Natural killer cell treated with Interleukin-12 subunit alpha and Interleukin-12 subunit beta and Interleukin-15 and Interleukin-18, amount 100 ng/mL, for 72 hours (primary cell): ENCODE measurements at regions not wholly inside any gene's neighbourhood (a gene's known extent, or its start where the extent isn't known, plus 50 kb on each side); places are given as distances from the start of the nearest gene placed in this dataset.
"Not testable (repeated sequence)": the region's sequence is repeated elsewhere in the genome, so short reads cannot be mapped to it uniquely, and the experiment has no call there.

Experiments
- ATAC-seq, 2 donors: fragments of 150-1000 bp; cut with Tn5 transposase in 1 of 2; sonication (Bioruptor Pico), chemical (Tn5 transposase) in 1 of 2; 2 replicates each; pipeline ENCODE4 v1.10.0; 2021
- DNase-seq: peaks from one replicate; pipeline ENCODE4 v3.0.0; 2022; ENCODE audit warnings: low spot score
- H3K27ac Mint-ChIP-seq, 2 donors: 1 replicate in 1 of 2; 2 replicates in 1 of 2; pipeline ENCODE4 v1.8.0; 2022; ENCODE audit warnings: mixed read lengths in 2 of 2, mild to moderate bottlenecking in 1 of 2, moderate library complexity in 1 of 2
- H3K27me3 Mint-ChIP-seq, 2 donors: 1 replicate in 1 of 2; 2 replicates in 1 of 2; pipeline ENCODE4 v1.8.0; 2022; ENCODE audit warnings: mixed read lengths in 2 of 2
- H3K36me3 Mint-ChIP-seq: one replicate; pipeline ENCODE4 v1.8.0; 2022; ENCODE audit warnings: mixed read lengths
- H3K4me1 Mint-ChIP-seq, 2 donors: 1 replicate in 1 of 2; 2 replicates in 1 of 2; pipeline ENCODE4 v1.8.0; 2022; ENCODE audit warnings: low read depth in 2 of 2, mixed read lengths in 2 of 2, mild to moderate bottlenecking in 1 of 2
- H3K4me3 Mint-ChIP-seq: one replicate; pipeline ENCODE4 v1.8.0; 2022; ENCODE audit warnings: mixed read lengths
- H3K9me3 Mint-ChIP-seq: 2 replicates; pipeline ENCODE4 v1.8.0; 2022; ENCODE audit warnings: mixed read lengths

DNA sequence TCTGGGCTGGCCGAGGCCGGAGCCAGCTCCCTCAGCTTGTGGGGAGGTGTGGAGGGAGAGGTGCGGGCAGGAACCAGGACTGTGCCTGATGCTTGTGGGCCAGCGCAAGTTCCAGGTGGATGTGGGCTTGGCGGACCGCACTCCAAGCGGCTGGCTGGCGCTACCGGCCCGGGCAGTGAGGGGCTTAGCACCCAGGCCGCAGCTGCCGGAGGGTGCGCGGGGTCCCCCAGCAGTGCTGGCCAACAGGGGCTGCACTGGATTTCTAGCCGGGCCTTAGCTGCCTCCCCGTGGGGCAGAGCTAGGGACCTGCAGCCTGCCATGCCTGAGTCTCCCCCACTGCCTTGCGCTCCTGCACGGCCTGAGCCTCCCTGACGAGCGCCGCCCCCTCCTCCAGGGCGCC, 242.8 kb downstream of the CCSER2 start:
- DNase-seq (no peak), ATAC-seq (no peak)
- Mint-ChIP-seq H3K4me1 (no peaks in the 10 kb centered on the region), H3K27me3 (peaks cover 21 to 59% of the 10 kb centered on the region in 2 donors), H3K27ac (no peak overlapping the region), H3K4me3 (no peak overlapping the region), H3K36me3 (no peaks in the 10 kb centered on the region), H3K9me3 (no peaks in the 10 kb centered on the region)

DNA sequence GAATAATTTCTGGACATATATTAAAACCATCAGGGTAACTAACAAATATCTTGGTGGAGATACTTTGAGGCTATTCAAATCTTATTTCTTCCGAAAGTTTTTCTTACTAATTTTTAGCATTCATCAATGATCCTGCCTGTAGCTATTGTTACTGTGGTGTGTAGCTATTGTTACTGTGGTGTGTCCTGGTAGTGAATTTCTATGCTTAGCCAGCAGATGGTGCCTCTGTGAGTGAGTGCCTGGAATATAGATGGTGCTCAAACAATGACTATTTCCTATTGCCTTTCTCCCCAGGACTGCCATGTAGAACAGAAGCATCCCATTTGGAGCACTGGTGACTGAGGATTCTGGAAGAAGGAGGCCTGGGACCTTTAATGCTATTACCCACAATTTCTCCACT, 245.7 kb downstream of the CCSER2 start:
- ATAC-seq (no peak), DNase-seq (no peak)
- Mint-ChIP-seq H3K4me1 (no peaks in the 10 kb centered on the region), H3K4me3 (no peak overlapping the region), H3K9me3 (no peaks in the 10 kb centered on the region), H3K27ac (no peak overlapping the region), H3K27me3 (peaks cover 11 to 43% of the 10 kb centered on the region in 2 donors), H3K36me3 (no peaks in the 10 kb centered on the region)

DNA sequence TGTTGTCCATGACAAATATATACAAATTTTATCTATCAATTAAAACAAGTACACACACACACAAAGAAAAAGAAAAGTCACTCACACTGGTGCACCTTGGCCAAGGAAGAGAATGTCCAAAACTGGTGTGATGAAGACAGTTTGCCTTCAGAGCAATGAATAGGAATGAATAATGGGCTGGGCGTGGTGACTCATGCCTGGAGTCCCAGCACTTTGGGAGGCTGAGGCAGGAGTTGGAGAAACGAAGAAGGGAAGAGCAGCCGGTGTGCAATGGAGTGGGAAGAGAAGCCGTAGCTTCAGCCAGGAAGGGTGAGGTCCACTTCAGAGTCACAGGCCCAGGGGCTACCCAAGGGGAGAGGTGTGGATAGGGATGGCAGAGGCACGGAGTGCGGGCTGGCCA, 253.6 kb downstream of the CCSER2 start:
- ATAC-seq (peak; percentile 29 to 48), DNase-seq (no peak)
- peaks cover 8 to 23% of the 10 kb centered on the region in 2 donors for H3K27me3 Mint-ChIP-seq
- no peak overlapping the region for H3K27ac Mint-ChIP-seq
- no peaks in the 10 kb centered on the region for H3K36me3 Mint-ChIP-seq
- H3K4me1 Mint-ChIP-seq, result no peaks in the 10 kb centered on the region
- no peak overlapping the region for H3K4me3 Mint-ChIP-seq
- no peaks in the 10 kb centered on the region for H3K9me3 Mint-ChIP-seq

DNA sequence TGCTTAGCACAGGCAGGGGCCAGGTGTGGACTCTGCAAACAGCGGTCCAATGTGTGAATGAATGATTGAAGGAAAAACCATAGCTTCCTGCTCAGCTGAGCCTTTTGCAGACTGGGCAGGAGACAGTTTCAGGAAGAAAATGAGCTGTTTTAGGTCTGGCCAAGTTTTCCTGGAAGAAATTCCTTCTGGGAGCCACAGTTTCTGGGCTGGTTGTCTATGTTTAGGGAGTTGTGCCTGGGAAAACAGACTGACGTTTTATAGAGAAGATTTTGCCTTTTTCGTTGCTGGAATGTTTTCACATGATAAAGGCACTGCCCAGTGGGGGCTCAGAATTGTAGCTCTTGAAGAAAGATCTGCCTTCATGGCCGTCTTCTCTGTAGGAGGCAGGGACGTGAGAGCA, 255.1 kb downstream of the CCSER2 start:
- peaks cover 8 to 18% of the 10 kb centered on the region in 2 donors for H3K27me3 Mint-ChIP-seq
- no peaks in the 10 kb centered on the region for H3K4me1 Mint-ChIP-seq
- no peaks in the 10 kb centered on the region for H3K9me3 Mint-ChIP-seq
- no peak overlapping the region for H3K27ac Mint-ChIP-seq
- H3K4me3 Mint-ChIP-seq, result no peak overlapping the region
- DNase-seq (no peak), ATAC-seq (no peak)
- H3K36me3 Mint-ChIP-seq, result no peaks in the 10 kb centered on the region

DNA sequence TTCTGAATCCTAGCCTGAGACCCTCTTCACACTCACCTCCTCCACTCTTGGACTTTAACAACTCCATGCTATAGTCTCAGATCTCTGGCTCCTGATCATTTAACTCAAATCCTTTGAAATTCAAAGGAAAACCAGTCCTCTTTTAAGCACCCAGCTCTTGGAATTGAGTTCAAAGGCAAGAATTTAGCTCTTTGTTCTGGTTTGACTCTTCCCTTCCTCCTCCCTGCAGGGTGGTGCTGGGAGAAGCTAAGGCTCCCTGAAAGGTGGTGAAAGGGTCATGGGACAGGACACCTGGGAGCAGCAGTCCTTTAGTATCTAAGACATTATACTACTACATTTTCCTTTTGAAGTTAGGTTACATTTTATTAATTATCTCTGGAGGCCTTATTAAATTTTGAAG, 259.4 kb downstream of the CCSER2 start:
- Mint-ChIP-seq H3K27ac (no peak overlapping the region), H3K36me3 (no peaks in the 10 kb centered on the region), H3K27me3 (peaks cover 6 to 23% of the 10 kb centered on the region in 2 donors), H3K9me3 (no peaks in the 10 kb centered on the region), H3K4me3 (no peak overlapping the region), H3K4me1 (no peaks in the 10 kb centered on the region)
- ATAC-seq (no peak), DNase-seq (no peak)

DNA sequence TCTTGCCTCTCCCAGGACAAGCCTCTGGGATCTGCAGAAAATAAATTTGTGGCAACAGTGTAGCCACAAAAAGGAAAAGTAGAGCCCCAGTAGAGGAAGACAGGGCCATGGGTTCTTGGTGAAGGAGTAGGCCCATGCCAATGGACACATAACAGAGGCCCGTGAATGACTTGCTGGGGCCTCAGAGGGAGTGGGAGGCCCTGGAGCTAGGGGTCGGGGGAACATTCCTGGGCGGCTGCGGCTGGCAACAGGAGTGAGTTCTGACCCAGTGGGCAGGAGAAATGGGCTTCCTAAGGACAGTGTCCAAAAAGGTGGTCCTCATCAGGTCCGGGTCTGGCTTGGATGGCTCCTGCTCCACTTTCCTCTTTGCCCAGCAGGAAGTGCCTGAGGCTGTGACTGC, 260.0 kb downstream of the CCSER2 start:
- Mint-ChIP-seq H3K27ac (no peak overlapping the region), H3K9me3 (no peaks in the 10 kb centered on the region), H3K36me3 (no peaks in the 10 kb centered on the region), H3K4me1 (no peaks in the 10 kb centered on the region), H3K27me3 (peaks cover 6 to 21% of the 10 kb centered on the region in 2 donors), H3K4me3 (no peak overlapping the region)
- DNase-seq, result no peak
- no peak for ATAC-seq

DNA sequence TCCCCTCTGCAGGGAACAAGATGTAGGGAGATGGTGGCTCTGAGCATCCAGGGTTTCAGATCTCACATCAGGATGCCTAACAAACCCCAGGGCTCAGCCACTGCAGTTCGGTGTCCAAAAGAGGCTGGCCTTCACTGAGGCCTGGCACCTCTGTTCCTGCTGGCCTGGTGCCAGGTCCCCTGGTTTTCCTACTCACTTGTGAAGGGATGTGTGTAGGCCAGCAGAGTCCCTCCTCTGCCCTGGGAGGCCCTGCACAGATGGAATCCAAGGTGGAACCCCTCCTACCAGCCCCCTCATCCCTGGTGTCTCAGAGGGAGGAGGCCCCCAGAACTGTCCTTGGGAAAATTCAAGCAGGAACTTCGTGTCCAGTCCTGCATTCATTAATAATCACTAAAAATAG, 260.6 kb downstream of the CCSER2 start:
- no peak for DNase-seq
- H3K4me3 Mint-ChIP-seq, result no peak overlapping the region
- H3K27ac Mint-ChIP-seq, result no peak overlapping the region
- peaks cover 4 to 15% of the 10 kb centered on the region in 2 donors for H3K27me3 Mint-ChIP-seq
- H3K36me3 Mint-ChIP-seq, result no peaks in the 10 kb centered on the region
- no peaks in the 10 kb centered on the region for H3K9me3 Mint-ChIP-seq
- no peak for ATAC-seq
- H3K4me1 Mint-ChIP-seq, result no peaks in the 10 kb centered on the region

DNA sequence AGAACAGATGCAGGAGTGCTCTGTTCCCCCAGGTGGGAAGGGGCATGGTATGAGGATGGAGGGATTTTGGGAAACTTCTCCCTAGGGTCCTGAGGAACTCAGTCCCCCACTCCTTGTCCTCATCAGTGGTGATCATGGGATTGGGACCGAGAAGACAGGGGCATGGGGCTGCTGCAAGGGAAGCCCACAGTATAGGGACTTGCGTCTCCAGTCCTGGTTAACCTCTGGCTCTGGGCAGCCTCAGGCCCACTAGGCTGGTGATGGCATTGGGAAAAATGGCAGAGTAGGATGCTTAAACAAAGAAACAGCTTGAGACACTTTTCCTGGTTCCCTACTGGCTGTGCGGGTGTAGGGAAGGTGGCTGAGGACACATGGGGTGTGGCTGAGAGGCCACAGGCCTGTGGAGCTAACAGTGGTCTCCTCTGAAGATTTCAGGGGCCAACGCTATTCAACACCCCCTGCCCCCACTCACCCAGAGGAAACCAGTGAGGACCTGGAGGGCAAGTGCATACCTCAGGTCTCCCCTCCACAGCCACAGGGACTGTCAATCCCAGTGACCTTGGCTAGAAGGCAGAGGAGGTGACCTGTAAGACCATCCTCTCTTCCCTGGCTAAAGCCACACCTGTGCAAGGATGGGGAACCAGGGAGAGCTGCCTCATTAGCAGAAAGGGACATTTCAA, 261.3 kb downstream of the CCSER2 start:
- H3K27ac Mint-ChIP-seq, result no peak overlapping the region

DNA sequence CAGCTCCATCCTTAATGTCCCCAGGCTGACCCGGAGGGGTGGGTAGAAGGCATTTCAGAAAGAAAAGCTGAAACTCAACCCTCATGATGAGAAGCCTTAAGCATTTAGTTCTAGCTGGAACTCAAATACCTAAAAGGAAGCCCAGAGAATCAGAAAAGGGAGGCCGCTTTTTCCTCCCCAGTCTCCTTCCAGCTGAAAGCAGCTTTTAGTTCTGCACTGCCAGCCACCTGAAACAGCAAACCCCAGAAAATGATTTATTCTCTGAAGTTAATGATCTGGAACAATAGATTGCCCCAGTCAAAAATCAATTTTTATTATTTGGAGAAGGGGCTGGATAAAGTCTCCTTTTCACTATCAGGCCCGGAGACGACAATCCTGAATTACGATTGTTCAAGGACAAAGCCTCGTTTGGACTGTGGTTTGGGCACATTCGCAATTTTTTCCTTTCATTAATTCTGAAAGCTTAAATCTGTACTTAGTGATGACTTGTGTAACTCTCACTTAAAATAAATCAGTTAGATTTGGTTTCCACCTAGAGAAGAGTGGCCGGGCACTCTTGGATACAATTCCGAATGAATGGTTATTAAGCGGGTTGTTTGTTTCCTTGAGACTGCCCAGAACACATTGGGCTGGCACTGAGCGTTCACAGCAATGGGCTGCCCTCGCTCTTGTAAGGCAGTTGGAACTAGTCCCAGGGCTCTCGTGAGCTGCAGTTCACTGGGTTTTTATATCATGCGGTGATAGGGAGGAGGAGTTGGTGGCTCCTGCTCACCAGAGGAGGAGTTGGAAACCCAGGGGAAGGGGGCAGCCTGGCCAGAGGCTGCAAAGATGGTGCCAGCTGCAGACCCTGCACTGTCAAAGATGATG, 262.2 kb downstream of the CCSER2 start:
- H3K9me3 Mint-ChIP-seq, result no peaks in the 10 kb centered on the region
- ATAC-seq (no peak), DNase-seq (no peak)
- no peak overlapping the region for H3K4me3 Mint-ChIP-seq
- peaks cover 4 to 13% of the 10 kb centered on the region in 2 donors for H3K27me3 Mint-ChIP-seq
- no peaks in the 10 kb centered on the region for H3K36me3 Mint-ChIP-seq
- no peak overlapping the region for H3K27ac Mint-ChIP-seq
- no peaks in the 10 kb centered on the region for H3K4me1 Mint-ChIP-seq

More for the DNA sequence above, 261.3 kb downstream of the CCSER2 start:
- Mint-ChIP-seq H3K9me3 (no peaks in the 10 kb centered on the region), H3K36me3 (no peaks in the 10 kb centered on the region), H3K27me3 (peaks cover 4 to 13% of the 10 kb centered on the region in 2 donors), H3K4me3 (no peak overlapping the region), H3K4me1 (no peaks in the 10 kb centered on the region)
- ATAC-seq (peak in 1 of 2 donors; percentile 32), DNase-seq (no peak)

DNA sequence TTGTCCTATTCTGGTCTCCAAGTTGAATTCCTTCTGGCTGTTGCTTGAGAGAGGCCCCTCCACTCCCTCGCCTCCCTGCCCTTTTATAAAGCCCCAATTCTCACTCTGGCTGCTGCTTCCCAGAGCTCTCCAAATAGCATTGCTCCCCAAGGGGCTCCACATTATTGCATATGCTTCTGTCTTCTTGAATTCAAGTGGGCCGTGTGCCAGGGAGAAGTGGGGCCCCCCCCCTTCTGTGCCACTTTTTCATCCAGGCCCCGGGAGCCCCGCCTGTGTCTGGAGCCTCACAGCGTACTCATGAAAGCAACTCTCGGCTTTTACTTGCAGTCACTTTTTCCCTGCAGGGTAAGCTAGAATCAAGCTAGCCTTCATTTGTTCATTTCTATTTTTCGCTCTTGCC, 265.1 kb downstream of the CCSER2 start:
- H3K27ac Mint-ChIP-seq, result no peak overlapping the region
- no peak for ATAC-seq
- H3K4me1 Mint-ChIP-seq, result no peaks in the 10 kb centered on the region
- H3K4me3 Mint-ChIP-seq, result no peak overlapping the region
- no peaks in the 10 kb centered on the region for H3K36me3 Mint-ChIP-seq
- H3K27me3 Mint-ChIP-seq, result peaks cover 9 to 25% of the 10 kb centered on the region in 2 donors
- no peak for DNase-seq
- no peaks in the 10 kb centered on the region for H3K9me3 Mint-ChIP-seq

DNA sequence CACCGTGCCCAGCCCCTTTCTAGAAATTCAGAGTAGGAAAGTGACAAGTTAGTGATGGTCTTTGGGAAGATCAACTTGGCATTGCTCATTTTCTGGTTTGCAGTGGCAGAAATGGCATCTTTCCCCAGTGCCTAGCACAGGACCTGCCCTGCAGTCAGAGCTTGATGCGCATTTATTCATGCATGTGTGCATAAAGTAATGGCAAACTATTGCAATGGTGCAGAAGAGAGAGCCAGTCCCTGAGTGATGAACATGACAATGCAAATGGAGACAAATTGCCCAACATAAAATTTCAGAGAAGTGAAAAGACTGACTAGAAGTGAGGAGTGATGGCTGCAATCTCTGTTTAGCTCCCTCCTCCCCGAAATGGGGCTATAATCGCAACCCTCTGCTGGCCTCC, 268.2 kb downstream of the CCSER2 start:
- DNase-seq, result no peak
- H3K27ac Mint-ChIP-seq, result no peak overlapping the region

DNA sequence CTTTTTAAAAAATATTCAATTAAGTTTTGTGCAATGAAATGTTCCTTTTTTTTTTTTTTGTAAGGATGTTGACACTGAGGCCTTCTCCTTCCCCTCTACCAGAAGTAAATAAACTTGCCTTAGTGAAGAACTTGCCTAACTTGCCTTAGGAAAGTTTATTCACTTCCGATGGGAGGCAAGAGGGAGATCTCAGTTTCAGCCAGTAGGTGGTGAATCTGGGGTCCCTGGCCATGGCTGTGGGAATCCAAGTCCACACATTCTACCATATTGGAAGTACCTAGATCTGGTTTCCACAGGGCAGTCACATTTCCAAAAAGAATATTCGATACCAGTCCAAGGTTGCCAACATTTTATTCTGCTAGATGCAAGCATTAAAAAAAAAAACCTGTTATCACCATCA, 270.9 kb downstream of the CCSER2 start:
- DNase-seq, result no peak
- no peak overlapping the region for H3K4me3 Mint-ChIP-seq
- no peak for ATAC-seq
- no peaks in the 10 kb centered on the region for H3K4me1 Mint-ChIP-seq
- no peaks in the 10 kb centered on the region for H3K9me3 Mint-ChIP-seq
- no peaks in the 10 kb centered on the region for H3K36me3 Mint-ChIP-seq
- H3K27ac Mint-ChIP-seq, result no peak overlapping the region
- peaks cover 7 to 18% of the 10 kb centered on the region in 2 donors for H3K27me3 Mint-ChIP-seq

More for the DNA sequence above, 268.2 kb downstream of the CCSER2 start:
- no peaks in the 10 kb centered on the region for H3K4me1 Mint-ChIP-seq
- no peaks in the 10 kb centered on the region for H3K9me3 Mint-ChIP-seq
- no peak for ATAC-seq
- peaks cover 5 to 23% of the 10 kb centered on the region in 2 donors for H3K27me3 Mint-ChIP-seq
- no peaks in the 10 kb centered on the region for H3K36me3 Mint-ChIP-seq
- no peak overlapping the region for H3K4me3 Mint-ChIP-seq

DNA sequence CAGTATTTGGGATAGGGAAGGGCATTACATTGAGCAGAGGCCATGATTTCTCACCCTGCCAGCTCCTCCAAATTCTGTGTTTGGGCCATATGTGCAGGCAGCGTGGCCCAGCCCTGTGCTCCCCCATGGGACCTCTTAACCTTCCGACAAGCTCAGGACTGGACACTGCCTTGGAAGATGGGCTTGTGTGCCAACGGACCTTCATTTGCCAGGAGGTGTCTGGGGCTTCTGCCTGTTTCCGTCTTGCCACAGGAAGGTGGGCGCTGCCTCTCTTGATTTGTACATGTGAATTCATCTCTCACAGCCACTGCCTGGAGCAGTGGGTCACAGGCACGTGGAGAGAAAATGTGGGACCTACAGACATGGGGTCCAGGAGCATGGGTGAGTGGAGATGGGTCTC, 272.6 kb downstream of the CCSER2 start:
- no peaks in the 10 kb centered on the region for H3K4me1 Mint-ChIP-seq
- ATAC-seq (no peak), DNase-seq (no peak)
- H3K27me3 Mint-ChIP-seq, result peaks cover 11 to 25% of the 10 kb centered on the region in 2 donors
- no peaks in the 10 kb centered on the region for H3K9me3 Mint-ChIP-seq
- H3K4me3 Mint-ChIP-seq, result no peak overlapping the region
- H3K27ac Mint-ChIP-seq, result no peak overlapping the region
- no peaks in the 10 kb centered on the region for H3K36me3 Mint-ChIP-seq

DNA sequence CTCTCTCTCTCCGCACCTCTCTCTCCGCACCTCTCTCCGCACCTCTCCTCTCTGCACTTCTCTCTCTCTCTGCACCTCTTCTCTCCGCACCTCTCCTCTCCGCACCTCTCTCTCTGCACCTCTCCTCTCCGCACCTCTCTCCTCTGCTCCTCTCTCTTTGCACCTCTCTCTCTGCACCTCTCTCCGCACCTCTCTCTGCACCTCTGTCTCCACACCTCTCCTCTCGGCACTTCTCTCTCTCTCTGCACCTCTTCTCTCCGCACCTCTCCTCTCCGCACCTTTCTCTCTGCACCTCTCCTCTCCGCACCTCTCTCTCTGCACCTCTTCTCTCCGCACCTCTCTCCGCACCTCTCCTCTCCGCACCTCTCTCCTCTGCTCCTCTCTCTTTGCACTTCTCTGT, 274.2 kb downstream of the CCSER2 start:
- not testable (repeated sequence) for H3K27ac Mint-ChIP-seq, H3K36me3 Mint-ChIP-seq, H3K9me3 Mint-ChIP-seq

More for the DNA sequence above, 274.2 kb downstream of the CCSER2 start:
- H3K4me1 Mint-ChIP-seq, H3K4me3 Mint-ChIP-seq, ATAC-seq, DNase-seq: not testable (repeated sequence)
- H3K27me3 Mint-ChIP-seq, result peaks cover 14 to 28% of the 10 kb centered on the region in 2 donors
